Retinal pigment epithelial cell (primary cell): ENCODE measurements at regions not wholly inside any gene's neighbourhood (a gene's known extent, or its start where the extent isn't known, plus 50 kb on each side); places are given as distances from the start of the nearest gene placed in this dataset.

ENCODE experiments used
- DNase-seq: peaks from one replicate; pipeline ENCODE4 v3.0.0-alpha.2; 2010; ENCODE audit warnings: low read depth
- H3K4me3 ChIP-seq: 2 replicates; pipeline ENCODE4 v1.5.1; 2011; ENCODE audit warnings: mild to moderate bottlenecking, low read length, control low read depth, moderate library complexity
- CTCF ChIP-seq: conservative IDR thresholded peaks from 2 replicates; pipeline ENCODE4 v1.5.1; 2011; ENCODE audit warnings: low read depth, low read length, control low read depth, inconsistent platforms

- no peak for DNase-seq
- no peak for TF ChIP-seq CTCF
- H3K4me3 ChIP-seq = no peak overlapping the region
Measured at GRCh38 chr22:48700566-48701295, 1126.9 kb downstream of the BRD1 start.

- DNase-seq = no peak
- no peak overlapping the region for H3K4me3 ChIP-seq
- TF ChIP-seq CTCF = no peak
Measured at GRCh38 chr22:48700180-48700565, 1127.5 kb downstream of the BRD1 start.

GRCh38 chr22:48699511-48699910, 1128.2 kb downstream of the BRD1 start:
- TF ChIP-seq CTCF = no peak
- DNase-seq = no peak
- H3K4me3 ChIP-seq = no peak overlapping the region

- TF ChIP-seq CTCF = no peak
- DNase-seq = no peak
- no peak overlapping the region for H3K4me3 ChIP-seq
Measured at GRCh38 chr22:48698618-48699017, 1129.1 kb downstream of the BRD1 start.

- no peak for TF ChIP-seq CTCF
- no peak for DNase-seq
- H3K4me3 ChIP-seq = no peak overlapping the region
Measured at GRCh38 chr22:48697694-48698276, 1129.9 kb downstream of the BRD1 start.

GRCh38 chr22:48697223-48697622, 1130.5 kb downstream of the BRD1 start:
- DNase-seq = no peak
- no peak for TF ChIP-seq CTCF
- no peak overlapping the region for H3K4me3 ChIP-seq

- no peak for TF ChIP-seq CTCF
- no peak overlapping the region for H3K4me3 ChIP-seq
- no peak for DNase-seq
Measured at GRCh38 chr22:48696371-48696770, 1131.3 kb downstream of the BRD1 start.
